ENCODE measurements at regions not wholly inside any gene's neighbourhood (a gene's known extent, or its start where the extent isn't known, plus 50 kb on each side); places are given as distances from the start of the nearest gene placed in this dataset.

- TF ChIP-seq, protein P1, sequence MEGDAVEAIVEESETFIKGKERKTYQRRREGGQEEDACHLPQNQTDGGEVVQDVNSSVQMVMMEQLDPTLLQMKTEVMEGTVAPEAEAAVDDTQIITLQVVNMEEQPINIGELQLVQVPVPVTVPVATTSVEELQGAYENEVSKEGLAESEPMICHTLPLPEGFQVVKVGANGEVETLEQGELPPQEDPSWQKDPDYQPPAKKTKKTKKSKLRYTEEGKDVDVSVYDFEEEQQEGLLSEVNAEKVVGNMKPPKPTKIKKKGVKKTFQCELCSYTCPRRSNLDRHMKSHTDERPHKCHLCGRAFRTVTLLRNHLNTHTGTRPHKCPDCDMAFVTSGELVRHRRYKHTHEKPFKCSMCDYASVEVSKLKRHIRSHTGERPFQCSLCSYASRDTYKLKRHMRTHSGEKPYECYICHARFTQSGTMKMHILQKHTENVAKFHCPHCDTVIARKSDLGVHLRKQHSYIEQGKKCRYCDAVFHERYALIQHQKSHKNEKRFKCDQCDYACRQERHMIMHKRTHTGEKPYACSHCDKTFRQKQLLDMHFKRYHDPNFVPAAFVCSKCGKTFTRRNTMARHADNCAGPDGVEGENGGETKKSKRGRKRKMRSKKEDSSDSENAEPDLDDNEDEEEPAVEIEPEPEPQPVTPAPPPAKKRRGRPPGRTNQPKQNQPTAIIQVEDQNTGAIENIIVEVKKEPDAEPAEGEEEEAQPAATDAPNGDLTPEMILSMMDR (IDR thresholded peaks at IDR 0.05) = no peak
- TF ChIP-seq EZH2 (IDR thresholded peaks at IDR 0.05; ENCODE audit: borderline replicate concordance, insufficient read depth, low read depth, low read length, poor library complexity, severe bottlenecking) = no peak
Observed at GRCh38 chr5:38718771-38719391, 126.9 kb upstream of the OSMR start.
